CD14-positive monocyte (primary cell): ENCODE measurements at regions not wholly inside any gene's neighbourhood (a gene's known extent, or its start where the extent isn't known, plus 50 kb on each side); places are given as distances from the start of the nearest gene placed in this dataset.
A peak's percentile ranks its signal among the peaks of the same experiment; 100 is the strongest.
"Not testable (repeated sequence)": the region's sequence is repeated elsewhere in the genome, so short reads cannot be mapped to it uniquely, and the experiment has no call there.

Source experiments
- DNase-seq, 3 donors: peaks; one replicate each; pipeline ENCODE4 v3.0.0-alpha.2; 2011 to 2022
- H2AFZ ChIP-seq: 2 replicates; pipeline ENCODE4 v1.6.0; 2012; ENCODE audit warnings: mild to moderate bottlenecking, low read depth, low read length, inconsistent platforms; ENCODE audit not compliant: insufficient read depth, poor library complexity, severe bottlenecking
- H3K27ac ChIP-seq, 2 donors: 1 replicate in 1 of 2; 2 replicates in 1 of 2; pipeline ENCODE4 v1.5.1; 2012 to 2013; ENCODE audit warnings: low read length in 2 of 2, control low read depth in 1 of 2, inconsistent platforms in 1 of 2, low read depth in 1 of 2, mild to moderate bottlenecking in 1 of 2
- H3K27me3 ChIP-seq, 2 donors: one replicate each; pipeline versions ENCODE4 v1.6.0 to v1.6.1; 2011 to 2013; ENCODE audit warnings: low read length in 2 of 2; ENCODE audit not compliant: control insufficient read depth in 2 of 2, insufficient read depth in 2 of 2
- H3K36me3 ChIP-seq, 2 donors: replicated peaks in 1 of 2; 1 replicate in 1 of 2; 2 replicates in 1 of 2; pipeline versions ENCODE4 v1.5.1 to v1.6.1; 2012 to 2013; ENCODE audit warnings: low read length in 2 of 2, control low read depth in 1 of 2, inconsistent platforms in 1 of 2, mild to moderate bottlenecking in 1 of 2; ENCODE audit not compliant: insufficient read depth in 2 of 2, control insufficient read depth in 1 of 2
- H3K4me1 ChIP-seq, 2 donors: 1 replicate in 1 of 2; 2 replicates in 1 of 2; pipeline versions ENCODE4 v1.5.1 to v1.6.1; 2012 to 2013; ENCODE audit warnings: low read length in 2 of 2, control low read depth in 1 of 2, inconsistent platforms in 1 of 2, mild to moderate bottlenecking in 1 of 2, moderate library complexity in 1 of 2; ENCODE audit not compliant: insufficient read depth in 2 of 2, control insufficient read depth in 1 of 2
- H3K4me2 ChIP-seq: replicated peaks from 2 replicates; pipeline ENCODE3; 2012; ENCODE audit warnings: low read length, moderate library complexity, mild to moderate bottlenecking; ENCODE audit not compliant: poor library complexity, severe bottlenecking; ENCODE audit errors: extremely low read depth
- H3K4me3 ChIP-seq, 3 experiments: fragments of 200-600 bp in 1 of 3; sonication (generic) in 1 of 3; replicated peaks in 1 of 3; 1 replicate in 2 of 3; 2 replicates in 1 of 3; pipeline ENCODE4 v1.5.1; 2011 to 2013; ENCODE audit warnings: low read length in 3 of 3, mild to moderate bottlenecking in 3 of 3, control low read depth in 2 of 3, low read depth in 2 of 3, inconsistent platforms in 1 of 3, moderate library complexity in 1 of 3
- H3K79me2 ChIP-seq: 2 replicates; pipeline ENCODE4 v1.6.0; 2012; ENCODE audit warnings: mild to moderate bottlenecking, control low read depth, inconsistent platforms, low read length, moderate library complexity; ENCODE audit not compliant: insufficient read depth
- H3K9ac ChIP-seq: 2 replicates; pipeline ENCODE4 v1.6.0; 2017; ENCODE audit warnings: low read length, mild to moderate bottlenecking; ENCODE audit not compliant: insufficient read depth, poor library complexity, severe bottlenecking
- H3K9me3 ChIP-seq, 2 donors: replicated peaks in 1 of 2; 1 replicate in 1 of 2; 2 replicates in 1 of 2; pipeline versions ENCODE4 v1.5.1 to v1.6.1; 2012 to 2013; ENCODE audit warnings: low read length in 2 of 2, control low read depth in 1 of 2; ENCODE audit not compliant: control insufficient read depth in 1 of 2, insufficient read depth in 1 of 2
- H4K20me1 ChIP-seq: 2 replicates; pipeline ENCODE4 v1.6.0; 2012; ENCODE audit warnings: mild to moderate bottlenecking, low read length, control low read depth, moderate library complexity; ENCODE audit not compliant: insufficient read depth
- H3K27ac Mint-ChIP-seq, 7 donors: one replicate each; pipeline ENCODE4 v1.8.0; 2020; ENCODE audit warnings: mild to moderate bottlenecking in 7 of 7, mixed read lengths in 7 of 7, moderate library complexity in 6 of 7, inconsistent platforms in 2 of 7
- H3K27me3 Mint-ChIP-seq, 3 donors: one replicate each; pipeline ENCODE4 v1.8.0; 2021 to 2022; ENCODE audit warnings: low read depth in 3 of 3, mild to moderate bottlenecking in 3 of 3, mixed read lengths in 3 of 3, moderate library complexity in 3 of 3, inconsistent platforms in 1 of 3
- H3K36me3 Mint-ChIP-seq, 2 donors: one replicate each; pipeline ENCODE4 v1.8.0; 2020; ENCODE audit warnings: mixed read lengths in 2 of 2, inconsistent platforms in 1 of 2, mild to moderate bottlenecking in 1 of 2
- H3K4me1 Mint-ChIP-seq: one replicate; pipeline ENCODE4 v1.8.0; 2020; ENCODE audit warnings: mild to moderate bottlenecking, mixed read lengths
- H3K4me3 Mint-ChIP-seq, 2 donors: one replicate each; pipeline ENCODE4 v1.8.0; 2020; ENCODE audit warnings: mild to moderate bottlenecking in 2 of 2, mixed read lengths in 2 of 2, moderate library complexity in 1 of 2
- H3K9me3 Mint-ChIP-seq, 7 donors: one replicate each; pipeline ENCODE4 v1.8.0; 2020 to 2022; ENCODE audit warnings: mixed read lengths in 7 of 7, mild to moderate bottlenecking in 6 of 7, moderate library complexity in 6 of 7, inconsistent platforms in 2 of 7
- WGBS: methylation state at CpG from one replicate; pipeline ENCODE4 v1.1.5; 2013; ENCODE audit warnings: missing lambda C conversion rate; ENCODE audit not compliant: insufficient coverage; 5-methylcytosine and 5-hydroxymethylcytosine counted together
- intact Hi-C, 2 donors: fragments of 100-400 bp; cut with micrococcal nuclease; formaldehyde crosslinking; loops; one replicate each; pipeline versions ENCODE4 v1.15.0 to v1.15.1; 2023
- TF ChIP-seq, protein P1 (sequence below): fragments of 200-600 bp; IDR thresholded peaks from one replicate; pipeline ENCODE4 v1.8.0; 2022; ENCODE audit warnings: antibody characterized with exemption, mild to moderate bottlenecking

DNA sequence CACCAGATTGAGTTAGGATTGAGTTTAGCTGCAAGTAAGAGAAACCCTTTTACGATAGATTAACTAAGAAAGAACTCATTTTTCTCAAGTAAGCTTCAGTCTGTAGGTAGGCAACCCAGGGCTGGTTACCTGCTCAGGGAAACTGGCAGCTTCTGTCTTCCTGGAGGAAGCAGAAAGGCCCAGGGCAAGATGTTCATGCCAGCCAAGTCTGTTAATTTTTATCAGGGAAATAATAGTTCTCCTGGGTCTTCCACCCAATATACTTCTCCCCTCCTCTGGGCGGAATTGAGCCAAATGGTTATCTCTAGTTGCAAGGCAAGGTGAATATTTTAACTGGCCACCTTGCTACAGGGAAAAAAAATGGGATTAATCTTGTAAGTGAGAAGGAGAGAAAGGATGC, 98.2 kb downstream of the UTRN start:
- H3K4me1 Mint-ChIP-seq: peaks cover 22% of the 10 kb centered on the region
- DNase-seq: no peak
- no CpG with 5 or more reads among the region's 2 CpGs for WGBS
- Histone ChIP-seq H3K9ac (no peak overlapping the region), H2AFZ (no peak overlapping the region), H3K27me3 (no peaks in the 10 kb centered on the region), H3K4me2 (no peak overlapping the region), H3K4me3 (no peak overlapping the region), H3K27ac (no peak overlapping the region), H3K36me3 (peaks cover 0 to 20% of the 10 kb centered on the region in 2 donors), H4K20me1 (peaks cover 90% of the 10 kb centered on the region), H3K9me3 (peaks cover 5 to 11% of the 10 kb centered on the region in 2 donors), H3K79me2 (peaks cover 95% of the 10 kb centered on the region), H3K4me1 (peaks cover 0 to 7% of the 10 kb centered on the region in 2 donors)
- H3K9me3 Mint-ChIP-seq: peaks cover 5 to 14% (median 12%) of the 10 kb centered on the region in 7 donors
- H3K27ac Mint-ChIP-seq: no peak overlapping the region
- no peak overlapping the region for H3K4me3 Mint-ChIP-seq
- intact Hi-C loops: no loop called here
- peaks cover 9 to 24% of the 10 kb centered on the region in 2 donors for H3K36me3 Mint-ChIP-seq
- peaks cover 0 to under 1% (median 0%) of the 10 kb centered on the region in 3 donors for H3K27me3 Mint-ChIP-seq
- TF ChIP-seq, protein P1, sequence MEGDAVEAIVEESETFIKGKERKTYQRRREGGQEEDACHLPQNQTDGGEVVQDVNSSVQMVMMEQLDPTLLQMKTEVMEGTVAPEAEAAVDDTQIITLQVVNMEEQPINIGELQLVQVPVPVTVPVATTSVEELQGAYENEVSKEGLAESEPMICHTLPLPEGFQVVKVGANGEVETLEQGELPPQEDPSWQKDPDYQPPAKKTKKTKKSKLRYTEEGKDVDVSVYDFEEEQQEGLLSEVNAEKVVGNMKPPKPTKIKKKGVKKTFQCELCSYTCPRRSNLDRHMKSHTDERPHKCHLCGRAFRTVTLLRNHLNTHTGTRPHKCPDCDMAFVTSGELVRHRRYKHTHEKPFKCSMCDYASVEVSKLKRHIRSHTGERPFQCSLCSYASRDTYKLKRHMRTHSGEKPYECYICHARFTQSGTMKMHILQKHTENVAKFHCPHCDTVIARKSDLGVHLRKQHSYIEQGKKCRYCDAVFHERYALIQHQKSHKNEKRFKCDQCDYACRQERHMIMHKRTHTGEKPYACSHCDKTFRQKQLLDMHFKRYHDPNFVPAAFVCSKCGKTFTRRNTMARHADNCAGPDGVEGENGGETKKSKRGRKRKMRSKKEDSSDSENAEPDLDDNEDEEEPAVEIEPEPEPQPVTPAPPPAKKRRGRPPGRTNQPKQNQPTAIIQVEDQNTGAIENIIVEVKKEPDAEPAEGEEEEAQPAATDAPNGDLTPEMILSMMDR: no peak

DNA sequence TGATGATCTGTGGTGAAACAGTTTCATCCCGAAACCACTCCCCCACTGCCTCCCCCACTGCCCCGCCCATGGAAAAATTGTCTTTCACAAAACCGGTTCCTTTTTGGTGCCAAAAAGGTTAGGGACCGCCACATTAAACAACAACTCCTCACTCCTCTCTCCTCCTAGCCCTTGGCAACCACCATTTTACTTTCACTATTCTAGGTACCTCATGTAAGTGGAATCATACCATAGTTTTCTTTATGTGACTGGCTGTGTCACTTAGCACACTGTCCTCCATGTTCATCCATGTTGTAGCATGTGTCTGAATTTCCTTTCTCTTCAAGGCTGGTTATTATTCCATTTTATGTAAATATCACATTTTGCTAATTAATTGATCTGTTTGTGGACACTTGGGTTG, 99.3 kb downstream of the UTRN start:
- Histone ChIP-seq H3K9ac (no peak overlapping the region), H2AFZ (no peak overlapping the region), H3K36me3 (peaks cover 0 to 23% of the 10 kb centered on the region in 2 donors), H3K4me3 (no peak overlapping the region), H3K27ac (peak overlapping the region in 1 of 2 donors; percentile 12), H3K27me3 (no peaks in the 10 kb centered on the region), H3K9me3 (peaks cover 5 to 11% of the 10 kb centered on the region in 2 donors), H3K79me2 (peaks cover 95% of the 10 kb centered on the region), H3K4me1 (peaks cover 0 to 3% of the 10 kb centered on the region in 2 donors), H3K4me2 (no peak overlapping the region), H4K20me1 (peaks cover 89% of the 10 kb centered on the region)
- Mint-ChIP-seq H3K27me3 (no peaks in the 10 kb centered on the region), H3K36me3 (peaks cover 16 to 29% of the 10 kb centered on the region in 2 donors), H3K27ac (peak overlapping the region in 2 of 7 donors; percentile 0 to 17), H3K4me3 (no peak overlapping the region), H3K9me3 (peaks cover 5 to 14% (median 12%) of the 10 kb centered on the region in 7 donors), H3K4me1 (peaks cover 13% of the 10 kb centered on the region)
- DNase-seq: no peak
- intact Hi-C loops: no loop called here
- 100% methylated on average over 4 of the region's 4 CpGs for WGBS
- TF ChIP-seq, protein P1: no peak

DNA sequence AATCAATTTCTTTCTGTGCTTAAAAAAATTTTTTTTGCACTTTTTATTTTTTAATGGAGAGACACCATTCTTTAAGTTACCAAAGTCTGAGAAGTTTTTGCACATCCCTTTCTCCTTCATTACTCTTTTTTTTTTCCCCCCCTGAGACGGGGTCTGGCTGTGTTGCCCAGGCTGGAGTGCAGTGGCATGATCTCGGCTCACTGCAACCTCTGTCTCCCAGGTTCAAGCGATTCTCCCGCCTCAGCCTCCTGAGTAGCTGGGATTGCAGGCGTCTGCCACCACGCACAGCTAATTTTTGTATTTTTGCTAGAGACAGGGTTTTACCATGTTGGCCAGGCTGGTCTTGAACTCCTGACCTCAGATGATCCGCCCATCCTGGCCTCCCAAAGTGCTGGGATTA, 104.3 kb downstream of the UTRN start:
- H3K36me3 Mint-ChIP-seq: peaks cover 19 to 26% of the 10 kb centered on the region in 2 donors
- WGBS: 100% methylated on average over 3 of the region's 7 CpGs
- H3K9ac ChIP-seq, H3K27ac Mint-ChIP-seq, H3K4me3 Mint-ChIP-seq, H3K4me3 ChIP-seq, H3K4me1 ChIP-seq, H3K4me2 ChIP-seq, H3K27ac ChIP-seq, H2AFZ ChIP-seq, H3K9me3 Mint-ChIP-seq, H3K9me3 ChIP-seq, H3K27me3 ChIP-seq, H3K27me3 Mint-ChIP-seq, H3K4me1 Mint-ChIP-seq, intact Hi-C loops, DNase-seq: not testable (repeated sequence)
- peaks cover 93% of the 10 kb centered on the region for H4K20me1 ChIP-seq
- peaks cover 92% of the 10 kb centered on the region for H3K79me2 ChIP-seq
- H3K36me3 ChIP-seq: peaks cover 0 to 15% of the 10 kb centered on the region in 2 donors
